ENCODE measurements at regions not wholly inside any gene's neighbourhood (a gene's known extent, or its start where the extent isn't known, plus 50 kb on each side); places are given as distances from the start of the nearest gene placed in this dataset.

DNA sequence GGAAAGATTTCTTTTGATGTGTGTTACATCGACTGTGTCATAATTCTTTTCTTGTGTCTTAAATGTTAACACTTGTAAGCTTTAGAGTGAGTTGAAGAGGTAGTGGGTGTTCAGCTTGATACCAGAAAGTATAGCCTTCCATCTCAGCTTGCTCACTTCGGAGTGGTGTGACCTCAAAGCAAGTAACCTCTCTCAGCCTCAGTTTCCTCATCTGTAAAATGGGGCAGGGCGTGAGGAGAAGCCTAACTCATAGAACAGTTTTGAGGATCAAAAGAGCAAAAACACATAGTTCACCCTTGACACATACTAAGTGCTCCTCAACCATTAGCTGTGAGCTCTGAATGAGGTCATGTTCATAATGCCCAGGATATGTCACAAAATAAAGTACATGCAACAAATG, 434.8 kb upstream of the PROK2 start:
- DNase-seq (ENCODE audit: low read depth), result no peak
- TF ChIP-seq MAX (IDR thresholded peaks at IDR 0.05; ENCODE audit: low read depth, low read length), result no peak
- TF ChIP-seq POLR2A (IDR thresholded peaks at IDR 0.05; ENCODE audit: extremely low read depth, insufficient read length), result no peak
- TF ChIP-seq, protein P1, sequence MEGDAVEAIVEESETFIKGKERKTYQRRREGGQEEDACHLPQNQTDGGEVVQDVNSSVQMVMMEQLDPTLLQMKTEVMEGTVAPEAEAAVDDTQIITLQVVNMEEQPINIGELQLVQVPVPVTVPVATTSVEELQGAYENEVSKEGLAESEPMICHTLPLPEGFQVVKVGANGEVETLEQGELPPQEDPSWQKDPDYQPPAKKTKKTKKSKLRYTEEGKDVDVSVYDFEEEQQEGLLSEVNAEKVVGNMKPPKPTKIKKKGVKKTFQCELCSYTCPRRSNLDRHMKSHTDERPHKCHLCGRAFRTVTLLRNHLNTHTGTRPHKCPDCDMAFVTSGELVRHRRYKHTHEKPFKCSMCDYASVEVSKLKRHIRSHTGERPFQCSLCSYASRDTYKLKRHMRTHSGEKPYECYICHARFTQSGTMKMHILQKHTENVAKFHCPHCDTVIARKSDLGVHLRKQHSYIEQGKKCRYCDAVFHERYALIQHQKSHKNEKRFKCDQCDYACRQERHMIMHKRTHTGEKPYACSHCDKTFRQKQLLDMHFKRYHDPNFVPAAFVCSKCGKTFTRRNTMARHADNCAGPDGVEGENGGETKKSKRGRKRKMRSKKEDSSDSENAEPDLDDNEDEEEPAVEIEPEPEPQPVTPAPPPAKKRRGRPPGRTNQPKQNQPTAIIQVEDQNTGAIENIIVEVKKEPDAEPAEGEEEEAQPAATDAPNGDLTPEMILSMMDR (IDR thresholded peaks at IDR 0.05; ENCODE audit: low read depth, low read length), result no peak
- TF ChIP-seq MYC (IDR thresholded peaks at IDR 0.05; ENCODE audit: low read depth, low read length), result no peak
- no peak overlapping the region for H3K4me3 ChIP-seq (ENCODE audit: low read depth, low read length)

GRCh38 chr3:72217570-72217969, 432.6 kb upstream of the PROK2 start:
- H3K4me3 ChIP-seq (ENCODE audit: low read depth, low read length), result no peak overlapping the region
- DNase-seq (ENCODE audit: low read depth), result no peak
- TF ChIP-seq POLR2A (IDR thresholded peaks at IDR 0.05; ENCODE audit: extremely low read depth, insufficient read length), result no peak
- no peak for TF ChIP-seq MAX (IDR thresholded peaks at IDR 0.05; ENCODE audit: low read depth, low read length)
- TF ChIP-seq, protein P1 (IDR thresholded peaks at IDR 0.05; ENCODE audit: low read depth, low read length), result no peak
- no peak for TF ChIP-seq MYC (IDR thresholded peaks at IDR 0.05; ENCODE audit: low read depth, low read length)

DNA sequence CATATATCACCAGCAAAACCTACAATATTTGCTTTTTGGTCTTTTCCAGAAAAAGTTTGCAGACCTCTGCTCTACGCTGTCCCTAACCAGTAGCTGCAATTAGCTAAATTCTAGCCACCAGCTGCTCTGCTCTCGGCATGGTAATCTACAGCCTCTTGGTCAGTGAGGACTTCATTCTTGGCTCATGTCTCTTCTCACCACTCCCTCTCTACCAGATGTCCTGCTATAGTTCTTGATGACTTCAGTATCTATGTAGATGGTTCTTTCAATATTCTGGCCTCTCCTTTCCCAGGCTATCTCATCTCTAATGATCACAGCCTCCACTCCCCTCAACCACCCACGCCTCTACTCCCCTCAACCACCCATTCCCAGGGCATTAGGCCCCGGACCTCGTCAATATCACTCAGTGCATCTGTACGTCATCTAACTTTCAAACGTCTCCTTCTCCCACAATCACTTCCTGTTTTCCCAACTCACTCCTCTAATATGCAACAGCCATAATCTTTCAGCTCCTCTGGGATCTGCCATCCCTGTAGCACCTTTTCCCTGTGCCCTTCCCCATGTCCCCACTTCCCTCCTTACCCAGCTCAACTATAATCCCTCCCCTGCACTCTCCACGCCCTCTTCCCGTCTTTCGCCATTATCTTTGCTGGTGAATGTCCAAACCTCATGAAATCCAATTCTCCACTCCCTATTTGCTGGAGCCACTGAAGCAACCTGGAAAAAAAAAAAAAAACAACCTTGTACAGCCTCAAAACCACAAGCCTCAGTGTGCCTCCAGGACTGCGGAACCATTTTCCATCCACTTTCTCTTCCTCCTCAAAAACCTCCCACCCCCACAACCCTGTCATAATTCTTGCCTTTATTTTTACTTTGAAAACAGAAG, 429.4 kb upstream of the PROK2 start:
- DNase-seq (ENCODE audit: low read depth), result no peak
- TF ChIP-seq MYC (IDR thresholded peaks at IDR 0.05; ENCODE audit: low read depth, low read length) (no peak), MAX (IDR thresholded peaks at IDR 0.05; ENCODE audit: low read depth, low read length) (no peak), POLR2A (IDR thresholded peaks at IDR 0.05; ENCODE audit: extremely low read depth, insufficient read length) (no peak)
- TF ChIP-seq, protein P1 (IDR thresholded peaks at IDR 0.05; ENCODE audit: low read depth, low read length), result no peak
- H3K4me3 ChIP-seq (ENCODE audit: low read depth, low read length), result no peak overlapping the region

DNA sequence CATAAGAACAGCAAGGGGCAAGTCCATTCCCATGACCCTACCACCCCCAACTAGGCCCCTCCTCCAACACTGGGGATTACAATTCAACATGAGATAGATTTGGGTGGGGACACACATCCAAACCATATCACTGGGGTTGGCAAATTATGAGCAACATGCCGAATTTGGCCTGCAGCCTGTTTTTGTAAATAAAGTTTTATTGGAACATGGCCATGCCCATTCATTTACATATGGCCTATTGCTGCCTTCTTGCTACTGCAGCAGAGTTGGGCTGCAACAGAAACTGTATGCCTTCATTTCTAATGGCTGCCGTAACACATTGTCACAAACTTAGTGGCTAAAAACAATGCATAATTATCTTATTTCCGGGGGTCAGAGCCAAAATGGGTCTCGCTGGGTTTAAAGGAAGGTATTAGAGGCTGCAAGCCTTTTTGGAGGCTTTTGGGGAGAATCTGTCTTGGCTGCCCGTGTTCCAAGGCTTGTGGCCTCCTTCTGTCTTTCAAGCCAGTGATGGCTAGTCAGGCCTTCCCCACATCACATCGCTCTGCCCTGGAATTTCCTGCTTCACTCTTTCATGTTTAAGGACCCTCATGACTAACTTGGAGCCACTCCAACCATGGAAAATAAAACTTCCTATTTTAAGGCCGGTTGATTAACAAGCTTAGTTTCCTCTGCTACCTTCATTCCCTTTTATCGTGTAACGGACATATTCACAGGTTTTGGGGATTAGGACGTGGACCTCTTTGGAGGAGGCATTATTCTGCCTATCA, 428.5 kb upstream of the PROK2 start:
- TF ChIP-seq MYC (IDR thresholded peaks at IDR 0.05; ENCODE audit: low read depth, low read length) (no peak), MAX (IDR thresholded peaks at IDR 0.05; ENCODE audit: low read depth, low read length) (no peak), POLR2A (IDR thresholded peaks at IDR 0.05; ENCODE audit: extremely low read depth, insufficient read length) (no peak)
- TF ChIP-seq, protein P1 (IDR thresholded peaks at IDR 0.05; ENCODE audit: low read depth, low read length), result no peak

DNA sequence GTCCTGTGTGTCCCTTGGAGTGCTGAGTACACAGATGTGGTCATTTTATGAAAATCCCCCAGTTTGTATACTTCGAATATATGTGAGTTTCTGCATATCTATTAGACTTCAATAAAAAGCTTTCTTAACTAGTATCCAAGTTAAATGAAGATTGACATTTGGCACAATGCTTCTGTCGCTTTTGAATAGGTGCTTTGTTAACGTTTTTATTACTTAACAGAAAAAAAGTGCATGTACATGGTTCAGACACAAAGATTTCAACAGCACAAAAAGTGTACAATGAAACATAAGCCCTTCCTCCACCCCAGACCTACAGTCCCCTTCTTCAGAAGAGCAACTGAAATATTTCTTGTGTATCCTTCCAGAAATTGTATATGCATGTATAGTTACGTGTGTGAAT, 427.4 kb upstream of the PROK2 start:
- no peak overlapping the region for H3K4me3 ChIP-seq (ENCODE audit: low read depth, low read length)
- TF ChIP-seq MAX (IDR thresholded peaks at IDR 0.05; ENCODE audit: low read depth, low read length), result no peak
- TF ChIP-seq MYC (IDR thresholded peaks at IDR 0.05; ENCODE audit: low read depth, low read length), result no peak
- TF ChIP-seq, protein P1 (IDR thresholded peaks at IDR 0.05; ENCODE audit: low read depth, low read length), result no peak
- TF ChIP-seq POLR2A (IDR thresholded peaks at IDR 0.05; ENCODE audit: extremely low read depth, insufficient read length), result no peak
- no peak for DNase-seq (ENCODE audit: low read depth)

More for the DNA sequence above, 428.5 kb upstream of the PROK2 start:
- H3K4me3 ChIP-seq (ENCODE audit: low read depth, low read length), result no peak overlapping the region
- no peak for DNase-seq (ENCODE audit: low read depth)
